Naive B cell (primary cell): ENCODE measurements at regions not wholly inside any gene's neighbourhood (a gene's known extent, or its start where the extent isn't known, plus 50 kb on each side); places are given as distances from the start of the nearest gene placed in this dataset.
"Not testable (repeated sequence)": the region's sequence is repeated elsewhere in the genome, so short reads cannot be mapped to it uniquely, and the experiment has no call there.

ENCODE experiments used
- ATAC-seq, 2 donors: fragments of 150-1000 bp; cut with Tn5 transposase; 2 replicates each; pipeline ENCODE4 v1.10.0; 2021; ENCODE audit warnings: low read depth in 2 of 2, mild to moderate bottlenecking in 2 of 2, moderate library complexity in 2 of 2
- DNase-seq: peaks from one replicate; pipeline ENCODE4 v3.0.0; 2022
- H3K27ac Mint-ChIP-seq, 6 donors: one replicate each; pipeline ENCODE4 v1.8.0; 2020 to 2022; ENCODE audit warnings: mild to moderate bottlenecking in 6 of 6, mixed read lengths in 6 of 6, moderate library complexity in 5 of 6, inconsistent platforms in 2 of 6
- H3K27me3 Mint-ChIP-seq, 3 donors: one replicate each; pipeline ENCODE4 v1.8.0; 2021 to 2022; ENCODE audit warnings: mixed read lengths in 3 of 3, mild to moderate bottlenecking in 1 of 3
- H3K36me3 Mint-ChIP-seq, 2 donors: one replicate each; pipeline ENCODE4 v1.8.0; 2020 to 2022; ENCODE audit warnings: mixed read lengths in 2 of 2, inconsistent platforms in 1 of 2, mild to moderate bottlenecking in 1 of 2
- H3K4me1 Mint-ChIP-seq, 3 donors: one replicate each; pipeline ENCODE4 v1.8.0; 2020 to 2022; ENCODE audit warnings: mixed read lengths in 3 of 3, inconsistent platforms in 1 of 3, mild to moderate bottlenecking in 1 of 3, moderate library complexity in 1 of 3
- H3K4me3 Mint-ChIP-seq, 8 donors: one replicate each; pipeline ENCODE4 v1.8.0; 2020 to 2022; ENCODE audit warnings: mild to moderate bottlenecking in 8 of 8, mixed read lengths in 8 of 8, moderate library complexity in 8 of 8, inconsistent platforms in 2 of 8
- H3K9me3 Mint-ChIP-seq, 7 donors: one replicate each; pipeline ENCODE4 v1.8.0; 2020 to 2022; ENCODE audit warnings: mixed read lengths in 7 of 7, mild to moderate bottlenecking in 5 of 7, inconsistent platforms in 2 of 7, moderate library complexity in 1 of 7

- H3K36me3 Mint-ChIP-seq: no peaks in the 10 kb centered on the region
- ATAC-seq (no peak), DNase-seq (no peak)
- no peaks in the 10 kb centered on the region for H3K4me1 Mint-ChIP-seq
- no peak overlapping the region for H3K27ac Mint-ChIP-seq
- H3K9me3 Mint-ChIP-seq: no peaks in the 10 kb centered on the region
- peaks cover 0 to 2% (median 0%) of the 10 kb centered on the region in 3 donors for H3K27me3 Mint-ChIP-seq
- no peak overlapping the region for H3K4me3 Mint-ChIP-seq
These were observed 128.1 kb downstream of the CCDC34 start for GRCh38 chr11:27234961-27235360.

- H3K4me1 Mint-ChIP-seq: no peaks in the 10 kb centered on the region
- H3K27ac Mint-ChIP-seq: no peak overlapping the region
- ATAC-seq (peak; percentile 56 to 86), DNase-seq (no peak)
- H3K36me3 Mint-ChIP-seq: no peaks in the 10 kb centered on the region
- H3K9me3 Mint-ChIP-seq: no peaks in the 10 kb centered on the region
- H3K27me3 Mint-ChIP-seq: peaks cover 0 to 5% (median 0%) of the 10 kb centered on the region in 3 donors
- no peak overlapping the region for H3K4me3 Mint-ChIP-seq
These were observed 128.9 kb downstream of the CCDC34 start for GRCh38 chr11:27234043-27234668.

- Mint-ChIP-seq H3K9me3 (no peaks in the 10 kb centered on the region), H3K36me3 (no peaks in the 10 kb centered on the region), H3K27me3 (peaks cover 0 to 5% (median 0%) of the 10 kb centered on the region in 3 donors), H3K27ac (peak overlapping the region in 2 of 6 donors; percentile 7 to 59), H3K4me1 (no peaks in the 10 kb centered on the region), H3K4me3 (no peak overlapping the region)
- ATAC-seq: no peak
- no peak for DNase-seq
These were observed 129.4 kb downstream of the CCDC34 start for GRCh38 chr11:27233654-27234042.

GRCh38 chr11:27231530-27231929 lies 131.5 kb downstream of the CCDC34 start:
- Mint-ChIP-seq H3K36me3 (no peaks in the 10 kb centered on the region), H3K9me3 (no peaks in the 10 kb centered on the region), H3K27me3 (peaks cover 0 to 5% (median 0%) of the 10 kb centered on the region in 3 donors), H3K4me3 (no peak overlapping the region), H3K27ac (no peak overlapping the region), H3K4me1 (no peaks in the 10 kb centered on the region)
- ATAC-seq (no peak), DNase-seq (no peak)

- H3K27me3 Mint-ChIP-seq: peaks cover 0 to 5% (median 0%) of the 10 kb centered on the region in 3 donors
- H3K4me1 Mint-ChIP-seq: no peaks in the 10 kb centered on the region
- DNase-seq: no peak
- no peaks in the 10 kb centered on the region for H3K36me3 Mint-ChIP-seq
- H3K27ac Mint-ChIP-seq: no peak overlapping the region
- no peak for ATAC-seq
- H3K9me3 Mint-ChIP-seq: peaks cover 0 to 7% (median 0%) of the 10 kb centered on the region in 7 donors
- no peak overlapping the region for H3K4me3 Mint-ChIP-seq
These were observed 132.8 kb downstream of the CCDC34 start for GRCh38 chr11:27230192-27230572.

- no peak for ATAC-seq
- DNase-seq: no peak
- H3K36me3 Mint-ChIP-seq: no peaks in the 10 kb centered on the region
- H3K4me3 Mint-ChIP-seq: no peak overlapping the region
- peaks cover 0 to 7% (median 0%) of the 10 kb centered on the region in 7 donors for H3K9me3 Mint-ChIP-seq
- H3K27me3 Mint-ChIP-seq: peaks cover 0 to 5% (median 0%) of the 10 kb centered on the region in 3 donors
- no peaks in the 10 kb centered on the region for H3K4me1 Mint-ChIP-seq
- no peak overlapping the region for H3K27ac Mint-ChIP-seq
These were observed 133.4 kb downstream of the CCDC34 start for GRCh38 chr11:27229511-27230191.

GRCh38 chr11:27228906-27229290 lies 134.1 kb downstream of the CCDC34 start:
- ATAC-seq: no peak

GRCh38 chr11:27228232-27228905 lies 134.6 kb downstream of the CCDC34 start:
- no peak overlapping the region for H3K4me3 Mint-ChIP-seq
- H3K27me3 Mint-ChIP-seq: peaks cover 0 to 5% (median 0%) of the 10 kb centered on the region in 3 donors
- H3K9me3 Mint-ChIP-seq: peaks cover 0 to 7% (median 0%) of the 10 kb centered on the region in 7 donors

More at GRCh38 chr11:27228906-27229290, 134.1 kb downstream of the CCDC34 start:
- Mint-ChIP-seq H3K4me1 (no peaks in the 10 kb centered on the region), H3K27me3 (peaks cover 0 to 5% (median 0%) of the 10 kb centered on the region in 3 donors), H3K27ac (no peak overlapping the region), H3K9me3 (peaks cover 0 to 7% (median 0%) of the 10 kb centered on the region in 7 donors), H3K36me3 (no peaks in the 10 kb centered on the region), H3K4me3 (no peak overlapping the region)
- no peak for DNase-seq

GRCh38 chr11:27227736-27228135 lies 135.3 kb downstream of the CCDC34 start:
- H3K27ac Mint-ChIP-seq: no peak overlapping the region
- DNase-seq: no peak
- H3K27me3 Mint-ChIP-seq: peaks cover 0 to 5% (median 0%) of the 10 kb centered on the region in 3 donors
- no peaks in the 10 kb centered on the region for H3K4me1 Mint-ChIP-seq
- H3K9me3 Mint-ChIP-seq: peaks cover 0 to 7% (median 0%) of the 10 kb centered on the region in 7 donors
- H3K4me3 Mint-ChIP-seq: no peak overlapping the region
- no peak for ATAC-seq
- H3K36me3 Mint-ChIP-seq: no peaks in the 10 kb centered on the region

More at GRCh38 chr11:27228232-27228905, 134.6 kb downstream of the CCDC34 start:
- H3K27ac Mint-ChIP-seq: no peak overlapping the region
- no peak for DNase-seq
- H3K36me3 Mint-ChIP-seq: no peaks in the 10 kb centered on the region
- H3K4me1 Mint-ChIP-seq: no peaks in the 10 kb centered on the region
- no peak for ATAC-seq

GRCh38 chr11:27219487-27220039 lies 143.5 kb downstream of the CCDC34 start:
- not testable (repeated sequence) for ATAC-seq, H3K36me3 Mint-ChIP-seq, DNase-seq, H3K4me3 Mint-ChIP-seq, H3K27ac Mint-ChIP-seq, H3K9me3 Mint-ChIP-seq, H3K4me1 Mint-ChIP-seq
- H3K27me3 Mint-ChIP-seq: peaks cover 0 to 23% (median 0%) of the 10 kb centered on the region in 3 donors

GRCh38 chr11:27218421-27219038 lies 144.5 kb downstream of the CCDC34 start:
- Mint-ChIP-seq H3K4me3 (no peak overlapping the region), H3K36me3 (no peaks in the 10 kb centered on the region)
- ATAC-seq: no peak

GRCh38 chr11:27217948-27218420 lies 145.0 kb downstream of the CCDC34 start:
- Mint-ChIP-seq H3K27me3 (peaks cover 0 to 30% (median 4%) of the 10 kb centered on the region in 3 donors), H3K4me3 (no peak overlapping the region), H3K36me3 (no peaks in the 10 kb centered on the region), H3K4me1 (no peaks in the 10 kb centered on the region), H3K27ac (no peak overlapping the region), H3K9me3 (peaks cover 0 to 2% (median 0%) of the 10 kb centered on the region in 7 donors)
- no peak for DNase-seq
- ATAC-seq: no peak

More at GRCh38 chr11:27218421-27219038, 144.5 kb downstream of the CCDC34 start:
- Mint-ChIP-seq H3K27ac (no peak overlapping the region), H3K27me3 (peaks cover 0 to 27% (median 0%) of the 10 kb centered on the region in 3 donors), H3K9me3 (peaks cover 0 to 2% (median 0%) of the 10 kb centered on the region in 7 donors), H3K4me1 (no peaks in the 10 kb centered on the region)
- DNase-seq: no peak

GRCh38 chr11:27217496-27217895 lies 145.5 kb downstream of the CCDC34 start:
- H3K36me3 Mint-ChIP-seq: no peaks in the 10 kb centered on the region
- peaks cover 0 to 32% (median 4%) of the 10 kb centered on the region in 3 donors for H3K27me3 Mint-ChIP-seq
- H3K27ac Mint-ChIP-seq: no peak overlapping the region
- no peaks in the 10 kb centered on the region for H3K4me1 Mint-ChIP-seq
- H3K9me3 Mint-ChIP-seq: peaks cover 0 to 2% (median 0%) of the 10 kb centered on the region in 7 donors
- DNase-seq (no peak), ATAC-seq (no peak)
- no peak overlapping the region for H3K4me3 Mint-ChIP-seq
